Stimulated activated naive CD8-positive, alpha-beta T cell treated with anti-CD3 and anti-CD28 coated beads, Interleukin-15, Interleukin-2, amounts not matched to agents 100 ng/mL and 50 ng/mL, for 24 hours (primary cell): ENCODE measurements at regions not wholly inside any gene's neighbourhood (a gene's known extent, or its start where the extent isn't known, plus 50 kb on each side); places are given as distances from the start of the nearest gene placed in this dataset.
A peak's percentile ranks its signal among the peaks of the same experiment; 100 is the strongest.

Source experiments
- H3K27ac Mint-ChIP-seq: one replicate; pipeline ENCODE4 v1.8.0; 2021; ENCODE audit warnings: mild to moderate bottlenecking, mixed read lengths
- H3K27me3 Mint-ChIP-seq: one replicate; pipeline ENCODE4 v1.8.0; 2021; ENCODE audit warnings: mixed read lengths
- H3K36me3 Mint-ChIP-seq: one replicate; pipeline ENCODE4 v1.8.0; 2021; ENCODE audit warnings: low read depth, mixed read lengths
- H3K4me1 Mint-ChIP-seq: one replicate; pipeline ENCODE4 v1.8.0; 2021; ENCODE audit warnings: low read depth, mixed read lengths
- H3K4me3 Mint-ChIP-seq: one replicate; pipeline ENCODE4 v1.8.0; 2021; ENCODE audit warnings: mild to moderate bottlenecking, mixed read lengths
- H3K9me3 Mint-ChIP-seq: one replicate; pipeline ENCODE4 v1.8.0; 2021; ENCODE audit warnings: mixed read lengths

- Mint-ChIP-seq H3K36me3 (no peaks in the 10 kb centered on the region), H3K4me3 (no peak overlapping the region), H3K4me1 (peaks cover 8% of the 10 kb centered on the region), H3K27me3 (peaks cover 16% of the 10 kb centered on the region), H3K27ac (no peak overlapping the region), H3K9me3 (no peaks in the 10 kb centered on the region)
Observed at GRCh38 chr19:5232798-5233505, 107.7 kb downstream of the PTPRS start.

GRCh38 chr19:5231857-5232678 is 108.5 kb downstream of the PTPRS start:
- no peak overlapping the region for H3K4me3 Mint-ChIP-seq
- peaks cover 16% of the 10 kb centered on the region for H3K27me3 Mint-ChIP-seq
- H3K36me3 Mint-ChIP-seq = no peaks in the 10 kb centered on the region
- H3K27ac Mint-ChIP-seq = no peak overlapping the region
- H3K4me1 Mint-ChIP-seq = peaks cover 8% of the 10 kb centered on the region
- no peaks in the 10 kb centered on the region for H3K9me3 Mint-ChIP-seq

- Mint-ChIP-seq H3K4me3 (no peak overlapping the region), H3K27ac (no peak overlapping the region), H3K9me3 (no peaks in the 10 kb centered on the region), H3K4me1 (peaks cover 8% of the 10 kb centered on the region), H3K36me3 (no peaks in the 10 kb centered on the region), H3K27me3 (peaks cover 16% of the 10 kb centered on the region)
Observed at GRCh38 chr19:5230730-5231555, 109.7 kb downstream of the PTPRS start.

GRCh38 chr19:5229778-5230335 is 110.8 kb downstream of the PTPRS start:
- Mint-ChIP-seq H3K27ac (no peak overlapping the region), H3K4me1 (peaks cover 8% of the 10 kb centered on the region), H3K36me3 (no peaks in the 10 kb centered on the region), H3K27me3 (peaks cover 16% of the 10 kb centered on the region), H3K9me3 (no peaks in the 10 kb centered on the region), H3K4me3 (peak overlapping the region; percentile 19)

- peaks cover 16% of the 10 kb centered on the region for H3K27me3 Mint-ChIP-seq
- no peaks in the 10 kb centered on the region for H3K9me3 Mint-ChIP-seq
- peaks cover 8% of the 10 kb centered on the region for H3K4me1 Mint-ChIP-seq
- H3K36me3 Mint-ChIP-seq = no peaks in the 10 kb centered on the region
- peak overlapping the region; percentile 25 for H3K4me3 Mint-ChIP-seq
- H3K27ac Mint-ChIP-seq = no peak overlapping the region
Observed at GRCh38 chr19:5228932-5229777, 111.5 kb downstream of the PTPRS start.

- Mint-ChIP-seq H3K27ac (no peak overlapping the region), H3K9me3 (no peaks in the 10 kb centered on the region), H3K4me3 (peak overlapping the region; percentile 25), H3K4me1 (peaks cover 8% of the 10 kb centered on the region), H3K36me3 (no peaks in the 10 kb centered on the region), H3K27me3 (peaks cover 16% of the 10 kb centered on the region)
Observed at GRCh38 chr19:5228490-5228889, 112.1 kb downstream of the PTPRS start.

GRCh38 chr19:5225486-5226345 is 114.9 kb downstream of the PTPRS start:
- Mint-ChIP-seq H3K4me1 (peaks cover 8% of the 10 kb centered on the region), H3K4me3 (no peak overlapping the region), H3K27me3 (peaks cover 15% of the 10 kb centered on the region), H3K27ac (no peak overlapping the region), H3K9me3 (no peaks in the 10 kb centered on the region), H3K36me3 (no peaks in the 10 kb centered on the region)

GRCh38 chr19:5224480-5224879 is 116.1 kb downstream of the PTPRS start:
- Mint-ChIP-seq H3K36me3 (no peaks in the 10 kb centered on the region), H3K27ac (no peak overlapping the region), H3K4me3 (no peak overlapping the region), H3K27me3 (peaks cover 8% of the 10 kb centered on the region), H3K4me1 (peaks cover 5% of the 10 kb centered on the region), H3K9me3 (no peaks in the 10 kb centered on the region)

GRCh38 chr19:5222821-5223321 is 117.7 kb downstream of the PTPRS start:
- Mint-ChIP-seq H3K36me3 (no peaks in the 10 kb centered on the region), H3K27ac (no peak overlapping the region), H3K27me3 (no peaks in the 10 kb centered on the region), H3K4me3 (no peak overlapping the region), H3K9me3 (no peaks in the 10 kb centered on the region), H3K4me1 (no peaks in the 10 kb centered on the region)

GRCh38 chr19:5222178-5222577 is 118.4 kb downstream of the PTPRS start:
- H3K36me3 Mint-ChIP-seq = no peaks in the 10 kb centered on the region
- H3K9me3 Mint-ChIP-seq = no peaks in the 10 kb centered on the region
- H3K4me3 Mint-ChIP-seq = no peak overlapping the region
- H3K4me1 Mint-ChIP-seq = no peaks in the 10 kb centered on the region
- no peaks in the 10 kb centered on the region for H3K27me3 Mint-ChIP-seq
- H3K27ac Mint-ChIP-seq = no peak overlapping the region

GRCh38 chr19:5220866-5221265 is 119.7 kb downstream of the PTPRS start:
- Mint-ChIP-seq H3K27ac (no peak overlapping the region), H3K4me1 (peaks cover 5% of the 10 kb centered on the region), H3K36me3 (no peaks in the 10 kb centered on the region), H3K4me3 (no peak overlapping the region), H3K9me3 (no peaks in the 10 kb centered on the region), H3K27me3 (no peaks in the 10 kb centered on the region)

- Mint-ChIP-seq H3K36me3 (no peaks in the 10 kb centered on the region), H3K27me3 (no peaks in the 10 kb centered on the region), H3K9me3 (no peaks in the 10 kb centered on the region), H3K4me1 (peaks cover 5% of the 10 kb centered on the region), H3K4me3 (no peak overlapping the region), H3K27ac (no peak overlapping the region)
Observed at GRCh38 chr19:5220361-5220760, 120.3 kb downstream of the PTPRS start.

GRCh38 chr19:5219551-5220304 is 120.9 kb downstream of the PTPRS start:
- Mint-ChIP-seq H3K4me3 (no peak overlapping the region), H3K36me3 (no peaks in the 10 kb centered on the region), H3K9me3 (no peaks in the 10 kb centered on the region)

More at GRCh38 chr19:5219551-5220304, 120.9 kb downstream of the PTPRS start:
- no peaks in the 10 kb centered on the region for H3K27me3 Mint-ChIP-seq
- H3K4me1 Mint-ChIP-seq = peaks cover 5% of the 10 kb centered on the region
- no peak overlapping the region for H3K27ac Mint-ChIP-seq
